ENCODE measurements at regions not wholly inside any gene's neighbourhood (a gene's known extent, or its start where the extent isn't known, plus 50 kb on each side); places are given as distances from the start of the nearest gene placed in this dataset.

GRCh38 chr4:123317211-123317610, 79.4 kb upstream of the SPRY1 start:
- no peaks in the 10 kb centered on the region for H3K79me2 ChIP-seq (ENCODE audit: low read length)
- H3K36me3 ChIP-seq (replicated peaks; ENCODE audit: low read depth, low read length): peaks cover 7% of the 10 kb centered on the region
- H3K9me3 ChIP-seq (ENCODE audit: insufficient read depth, low read length): no peaks in the 10 kb centered on the region
- peaks cover 39% of the 10 kb centered on the region for H3K4me1 ChIP-seq (ENCODE audit: low read length)
- H3K27me3 ChIP-seq (ENCODE audit: low read depth, low read length): no peaks in the 10 kb centered on the region
- H3K4me2 ChIP-seq (ENCODE audit: low read length): no peak overlapping the region
- H3K4me3 ChIP-seq (ENCODE audit: low read length): no peak overlapping the region
- H3K27ac ChIP-seq (ENCODE audit: low read length): no peak overlapping the region
- TF ChIP-seq CTCF (IDR thresholded peaks at IDR 0.05; ENCODE audit: low read depth, low read length) (no peak), EZH2phosphoT487 (IDR thresholded peaks at IDR 0.05; ENCODE audit: low read depth) (no peak)
- no peaks in the 10 kb centered on the region for H4K20me1 ChIP-seq (ENCODE audit: insufficient read depth, low read length)
- H2AFZ ChIP-seq (ENCODE audit: low read depth, low read length): no peak overlapping the region
- no peak overlapping the region for H3K9ac ChIP-seq (ENCODE audit: low read length)

GRCh38 chr4:123319639-123320038, 77.0 kb upstream of the SPRY1 start:
- Histone ChIP-seq H3K9ac (ENCODE audit: low read length) (no peak overlapping the region), H3K4me1 (ENCODE audit: low read length) (peaks cover 41% of the 10 kb centered on the region), H3K4me2 (ENCODE audit: low read length) (peak overlapping the region; percentile 36), H3K4me3 (ENCODE audit: low read length) (no peak overlapping the region), H2AFZ (ENCODE audit: low read depth, low read length) (no peak overlapping the region), H3K9me3 (ENCODE audit: insufficient read depth, low read length) (no peaks in the 10 kb centered on the region), H3K27me3 (ENCODE audit: low read depth, low read length) (no peaks in the 10 kb centered on the region), H3K79me2 (ENCODE audit: low read length) (no peaks in the 10 kb centered on the region), H3K27ac (ENCODE audit: low read length) (no peak overlapping the region), H4K20me1 (ENCODE audit: insufficient read depth, low read length) (no peaks in the 10 kb centered on the region), H3K36me3 (replicated peaks; ENCODE audit: low read depth, low read length) (peaks cover 7% of the 10 kb centered on the region)
- TF ChIP-seq CTCF (IDR thresholded peaks at IDR 0.05; ENCODE audit: low read depth, low read length) (no peak), EZH2phosphoT487 (IDR thresholded peaks at IDR 0.05; ENCODE audit: low read depth) (no peak)

- H3K4me2 ChIP-seq (ENCODE audit: low read length): no peak overlapping the region
- H4K20me1 ChIP-seq (ENCODE audit: insufficient read depth, low read length): no peaks in the 10 kb centered on the region
- H3K36me3 ChIP-seq (replicated peaks; ENCODE audit: low read depth, low read length): peaks cover 11% of the 10 kb centered on the region
- no peak overlapping the region for H3K27ac ChIP-seq (ENCODE audit: low read length)
- H3K79me2 ChIP-seq (ENCODE audit: low read length): no peaks in the 10 kb centered on the region
- H3K4me3 ChIP-seq (ENCODE audit: low read length): no peak overlapping the region
- no peak overlapping the region for H2AFZ ChIP-seq (ENCODE audit: low read depth, low read length)
- H3K4me1 ChIP-seq (ENCODE audit: low read length): peaks cover 30% of the 10 kb centered on the region
- TF ChIP-seq EZH2phosphoT487 (IDR thresholded peaks at IDR 0.05; ENCODE audit: low read depth) (no peak), CTCF (IDR thresholded peaks at IDR 0.05; ENCODE audit: low read depth, low read length) (no peak)
- no peaks in the 10 kb centered on the region for H3K27me3 ChIP-seq (ENCODE audit: low read depth, low read length)
- no peak overlapping the region for H3K9ac ChIP-seq (ENCODE audit: low read length)
- no peaks in the 10 kb centered on the region for H3K9me3 ChIP-seq (ENCODE audit: insufficient read depth, low read length)
These were observed 72.6 kb upstream of the SPRY1 start for GRCh38 chr4:123323998-123324397.

GRCh38 chr4:123325241-123325681, 71.3 kb upstream of the SPRY1 start:
- Histone ChIP-seq H3K9ac (ENCODE audit: low read length) (0 out of 2 replicates have a peak overlapping the region, but pooled peaks have one; percentile 8), H3K4me2 (ENCODE audit: low read length) (peak overlapping the region; percentile 75), H3K9me3 (ENCODE audit: insufficient read depth, low read length) (no peaks in the 10 kb centered on the region), H3K4me3 (ENCODE audit: low read length) (peak overlapping the region; percentile 54), H3K4me1 (ENCODE audit: low read length) (peaks cover 19% of the 10 kb centered on the region), H3K36me3 (replicated peaks; ENCODE audit: low read depth, low read length) (peaks cover 9% of the 10 kb centered on the region), H2AFZ (ENCODE audit: low read depth, low read length) (no peak overlapping the region), H3K27ac (ENCODE audit: low read length) (peak overlapping the region; percentile 24), H3K27me3 (ENCODE audit: low read depth, low read length) (no peaks in the 10 kb centered on the region), H4K20me1 (ENCODE audit: insufficient read depth, low read length) (no peaks in the 10 kb centered on the region), H3K79me2 (ENCODE audit: low read length) (no peaks in the 10 kb centered on the region)
- TF ChIP-seq EZH2phosphoT487 (IDR thresholded peaks at IDR 0.05; ENCODE audit: low read depth) (no peak), CTCF (IDR thresholded peaks at IDR 0.05; ENCODE audit: low read depth, low read length) (no peak)
